ENCODE measurements at regions not wholly inside any gene's neighbourhood (a gene's known extent, or its start where the extent isn't known, plus 50 kb on each side); places are given as distances from the start of the nearest gene placed in this dataset.

- TF ChIP-seq CTCF (IDR thresholded peaks at IDR 0.05) = no peak
- no peak for TF ChIP-seq POLR2A (IDR thresholded peaks at IDR 0.05)
These were observed 123.4 kb downstream of the ESM1 start for GRCh38 chr5:54862036-54862435.
